Parathyroid adenoma (tissue), 2 donors: ENCODE measurements at regions not wholly inside any gene's neighbourhood (a gene's known extent, or its start where the extent isn't known, plus 50 kb on each side); places are given as distances from the start of the nearest gene placed in this dataset.

Experiments used
- H2AFZ ChIP-seq: fragments of 300-600 bp; sonication (generic); one replicate; pipeline ENCODE4 v1.7.0; 2017; ENCODE audit warnings: antibody characterized with exemption, mild to moderate bottlenecking
- H3K27ac ChIP-seq: fragments of 300-600 bp; sonication (generic); one replicate; pipeline ENCODE4 v1.7.0; 2017
- H3K27me3 ChIP-seq: fragments of 300-600 bp; sonication (generic); one replicate; pipeline ENCODE4 v1.7.0; 2017; ENCODE audit warnings: low read length; ENCODE audit not compliant: control insufficient read depth, insufficient read depth
- H3K36me3 ChIP-seq: fragments of 300-600 bp; sonication (generic); one replicate; pipeline ENCODE4 v1.7.0; 2017; ENCODE audit warnings: low read length; ENCODE audit not compliant: control insufficient read depth, insufficient read depth
- H3K4me1 ChIP-seq: fragments of 300-600 bp; sonication (generic); one replicate; pipeline ENCODE4 v1.7.0; 2017; ENCODE audit warnings: control low read depth
- H3K4me2 ChIP-seq: fragments of 300-600 bp; sonication (generic); one replicate; pipeline ENCODE4 v1.7.0; 2017; ENCODE audit warnings: low read length
- H3K4me3 ChIP-seq: fragments of 300-600 bp; sonication (generic); one replicate; pipeline ENCODE4 v1.7.0; 2017; ENCODE audit warnings: low read depth, low read length
- H3K79me2 ChIP-seq: fragments of 300-600 bp; sonication (generic); one replicate; pipeline ENCODE4 v1.7.0; 2017; ENCODE audit warnings: control low read depth
- H3K9ac ChIP-seq: fragments of 300-600 bp; sonication (generic); one replicate; pipeline ENCODE4 v1.7.0; 2017; ENCODE audit warnings: mild to moderate bottlenecking
- H3K9me3 ChIP-seq: fragments of 300-600 bp; sonication (generic); one replicate; pipeline ENCODE4 v1.7.0; 2017; ENCODE audit warnings: low read length; ENCODE audit not compliant: control insufficient read depth
- CTCF ChIP-seq: fragments of 300-600 bp; sonication (generic); IDR thresholded peaks from one replicate; pipeline ENCODE4 v1.7.0; 2017; ENCODE audit warnings: antibody characterized with exemption, mild to moderate bottlenecking
- donor health status: primary hyperparathyroidism.

- Histone ChIP-seq H3K27ac (no peak overlapping the region), H3K36me3 (no peaks in the 10 kb centered on the region), H3K79me2 (no peaks in the 10 kb centered on the region), H2AFZ (no peak overlapping the region), H3K27me3 (no peaks in the 10 kb centered on the region), H3K4me3 (no peak overlapping the region), H3K4me2 (no peak overlapping the region), H3K4me1 (no peaks in the 10 kb centered on the region), H3K9ac (no peak overlapping the region), H3K9me3 (no peaks in the 10 kb centered on the region)
- TF ChIP-seq CTCF: no peak
Observed at GRCh38 chr6:168228676-168229367, 90.8 kb downstream of the DACT2 start.

- Histone ChIP-seq H3K27me3 (no peaks in the 10 kb centered on the region), H3K9ac (no peak overlapping the region), H3K4me3 (no peak overlapping the region), H3K4me2 (no peak overlapping the region), H3K27ac (no peak overlapping the region), H3K9me3 (no peaks in the 10 kb centered on the region), H2AFZ (no peak overlapping the region), H3K79me2 (no peaks in the 10 kb centered on the region), H3K36me3 (no peaks in the 10 kb centered on the region), H3K4me1 (no peaks in the 10 kb centered on the region)
- TF ChIP-seq CTCF: no peak
Observed at GRCh38 chr6:168227840-168228239, 91.7 kb downstream of the DACT2 start.

GRCh38 chr6:168226902-168227318, 92.7 kb downstream of the DACT2 start:
- Histone ChIP-seq H3K4me2 (no peak overlapping the region), H3K4me3 (no peak overlapping the region), H2AFZ (no peak overlapping the region), H3K4me1 (no peaks in the 10 kb centered on the region), H3K9ac (no peak overlapping the region), H3K27me3 (no peaks in the 10 kb centered on the region), H3K9me3 (no peaks in the 10 kb centered on the region), H3K79me2 (no peaks in the 10 kb centered on the region), H3K27ac (no peak overlapping the region), H3K36me3 (no peaks in the 10 kb centered on the region)
- TF ChIP-seq CTCF: no peak

GRCh38 chr6:168226061-168226752, 93.4 kb downstream of the DACT2 start:
- H3K79me2 ChIP-seq: no peaks in the 10 kb centered on the region

More at GRCh38 chr6:168226061-168226752, 93.4 kb downstream of the DACT2 start:
- Histone ChIP-seq H3K27ac (no peak overlapping the region), H3K4me2 (no peak overlapping the region), H3K9ac (no peak overlapping the region), H3K4me1 (no peaks in the 10 kb centered on the region), H3K9me3 (no peaks in the 10 kb centered on the region), H3K4me3 (no peak overlapping the region), H3K27me3 (no peaks in the 10 kb centered on the region), H3K36me3 (no peaks in the 10 kb centered on the region), H2AFZ (no peak overlapping the region)
- TF ChIP-seq CTCF: no peak
